Breast epithelium (tissue), 4 donors: ENCODE measurements at regions not wholly inside any gene's neighbourhood (a gene's known extent, or its start where the extent isn't known, plus 50 kb on each side); places are given as distances from the start of the nearest gene placed in this dataset.

Experiments used
- DNase-seq, 2 donors: peaks; one replicate each; pipeline ENCODE4 v3.0.0-alpha.2; 2019; ENCODE audit warnings: low spot score in 2 of 2
- H3K27ac ChIP-seq, 2 donors: fragments of 200-600 bp; sonication (generic) in 1 of 2; one replicate each; pipeline ENCODE4 v1.5.1; 2016 to 2019; ENCODE audit warnings: mild to moderate bottlenecking in 1 of 2
- H3K27me3 ChIP-seq, 2 donors: fragments of 200-600 bp; sonication (generic) in 1 of 2; one replicate each; pipeline versions ENCODE4 v1.5.1 to v1.6.0; 2017 to 2019; ENCODE audit warnings: control low read depth in 1 of 2, mild to moderate bottlenecking in 1 of 2
- H3K36me3 ChIP-seq: fragments of 200-600 bp; one replicate; pipeline ENCODE4 v1.5.1; 2019
- H3K4me1 ChIP-seq, 2 donors: fragments of 200-600 bp; sonication (generic); one replicate each; pipeline ENCODE4 v1.5.1; 2016 to 2019; ENCODE audit warnings: control low read depth in 1 of 2
- H3K4me3 ChIP-seq, 3 donors: fragments of 200-600 bp; sonication (generic); 1 replicate in 2 of 3; 2 replicates in 1 of 3; pipeline ENCODE4 v1.5.1; 2016 to 2019; ENCODE audit warnings: mild to moderate bottlenecking in 3 of 3, moderate library complexity in 2 of 3
- H3K9me3 ChIP-seq, 2 donors: fragments of 200-600 bp; sonication (generic) in 1 of 2; one replicate each; pipeline ENCODE4 v1.5.1; 2016 to 2019; ENCODE audit warnings: control low read depth in 1 of 2
- POLR2A ChIP-seq: fragments of 450-650 bp; IDR thresholded peaks from one replicate; pipeline ENCODE4 v1.6.1; 2016; ENCODE audit warnings: antibody characterized with exemption, mild to moderate bottlenecking, moderate library complexity
- POLR2AphosphoS5 ChIP-seq, 3 donors: sonication (generic); formaldehyde crosslinking; IDR thresholded peaks; one replicate each; pipeline ENCODE4 v1.6.1; 2017; ENCODE audit warnings: antibody characterized with exemption in 3 of 3
- intact Hi-C: fragments of 100-400 bp; cut with DNase I; formaldehyde crosslinking; loops from one replicate; pipeline ENCODE4 v1.15.1; 2023; ENCODE audit warnings: low total_unique reads
- TF ChIP-seq, protein P1 (sequence below), 3 donors: fragments of 450-650 bp; IDR thresholded peaks; one replicate each; pipeline ENCODE4 v1.5.1; 2016 to 2017; ENCODE audit warnings: antibody characterized with exemption in 3 of 3, mild to moderate bottlenecking in 3 of 3, moderate library complexity in 3 of 3

DNA sequence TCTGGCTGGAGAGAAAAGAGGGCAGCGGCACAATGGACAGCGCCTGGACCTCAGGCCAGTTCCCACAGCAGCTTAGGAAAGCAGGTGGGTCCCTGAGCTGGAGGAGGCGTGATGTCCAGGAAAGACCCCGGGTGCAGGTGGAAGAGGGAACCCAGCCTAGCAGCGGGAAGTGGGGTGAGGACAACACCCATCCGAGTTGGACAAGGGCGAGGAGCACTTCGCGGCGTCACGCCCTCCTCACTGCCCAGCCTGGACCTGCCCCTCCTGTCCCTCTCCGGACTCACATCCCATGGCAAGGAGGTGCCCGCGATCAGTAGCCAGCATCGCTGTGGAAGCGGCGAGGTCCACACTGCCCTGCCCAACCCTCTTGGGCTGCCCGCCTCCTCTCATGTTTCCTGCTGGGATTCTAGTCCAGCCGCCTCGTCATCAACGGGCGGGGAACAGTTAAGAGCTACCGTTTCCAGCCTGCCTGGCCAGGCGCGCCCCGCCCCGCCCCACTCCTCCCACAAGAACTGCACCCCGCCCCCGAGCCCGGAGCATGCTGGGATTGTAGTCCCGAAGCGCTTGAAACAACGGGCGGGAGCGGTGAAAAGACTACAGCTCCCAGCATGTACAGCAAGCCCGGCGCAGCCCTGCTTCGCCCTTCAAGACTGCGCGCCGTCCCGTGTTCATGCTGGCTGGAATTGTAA is 930.6 kb upstream of the ZNF722 start:
- intact Hi-C loops = no loop called here
- TF ChIP-seq POLR2A (no peak), POLR2AphosphoS5 (IDR thresholded peaks at IDR 0.05) (no peak)
- TF ChIP-seq, protein P1, sequence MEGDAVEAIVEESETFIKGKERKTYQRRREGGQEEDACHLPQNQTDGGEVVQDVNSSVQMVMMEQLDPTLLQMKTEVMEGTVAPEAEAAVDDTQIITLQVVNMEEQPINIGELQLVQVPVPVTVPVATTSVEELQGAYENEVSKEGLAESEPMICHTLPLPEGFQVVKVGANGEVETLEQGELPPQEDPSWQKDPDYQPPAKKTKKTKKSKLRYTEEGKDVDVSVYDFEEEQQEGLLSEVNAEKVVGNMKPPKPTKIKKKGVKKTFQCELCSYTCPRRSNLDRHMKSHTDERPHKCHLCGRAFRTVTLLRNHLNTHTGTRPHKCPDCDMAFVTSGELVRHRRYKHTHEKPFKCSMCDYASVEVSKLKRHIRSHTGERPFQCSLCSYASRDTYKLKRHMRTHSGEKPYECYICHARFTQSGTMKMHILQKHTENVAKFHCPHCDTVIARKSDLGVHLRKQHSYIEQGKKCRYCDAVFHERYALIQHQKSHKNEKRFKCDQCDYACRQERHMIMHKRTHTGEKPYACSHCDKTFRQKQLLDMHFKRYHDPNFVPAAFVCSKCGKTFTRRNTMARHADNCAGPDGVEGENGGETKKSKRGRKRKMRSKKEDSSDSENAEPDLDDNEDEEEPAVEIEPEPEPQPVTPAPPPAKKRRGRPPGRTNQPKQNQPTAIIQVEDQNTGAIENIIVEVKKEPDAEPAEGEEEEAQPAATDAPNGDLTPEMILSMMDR (IDR thresholded peaks at IDR 0.05) = no peak
- peaks cover 11 to 48% of the 10 kb centered on the region in 2 donors for H3K9me3 ChIP-seq
- no peaks in the 10 kb centered on the region for H3K36me3 ChIP-seq
- H3K4me3 ChIP-seq = no peak overlapping the region
- no peaks in the 10 kb centered on the region for H3K4me1 ChIP-seq
- H3K27ac ChIP-seq = no peak overlapping the region
- H3K27me3 ChIP-seq = no peaks in the 10 kb centered on the region
- DNase-seq = no peak

DNA sequence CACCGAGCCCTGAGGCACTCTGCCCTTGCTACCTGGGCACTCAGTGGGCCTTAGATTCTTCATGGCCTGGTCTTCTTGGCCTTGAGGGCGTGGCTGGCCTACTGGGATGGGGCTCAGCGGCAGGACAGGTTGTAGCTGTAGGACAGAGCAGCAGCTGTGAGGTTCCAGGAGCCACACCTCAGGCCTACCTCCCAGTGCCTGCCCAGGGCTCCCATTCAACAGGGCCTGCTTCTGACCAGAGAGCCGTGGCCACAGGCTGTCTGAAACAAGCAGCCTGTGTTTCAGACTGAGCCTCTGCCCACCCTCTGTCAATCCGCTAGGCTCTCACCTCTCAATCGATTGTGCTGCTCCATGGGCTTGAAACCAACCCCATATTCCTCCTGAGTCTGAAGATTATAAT is 928.0 kb upstream of the ZNF722 start:
- H3K9me3 ChIP-seq = peaks cover 11 to 61% of the 10 kb centered on the region in 2 donors
- intact Hi-C loops = no loop called here
- no peak overlapping the region for H3K4me3 ChIP-seq
- no peaks in the 10 kb centered on the region for H3K36me3 ChIP-seq
- TF ChIP-seq, protein P1 (IDR thresholded peaks at IDR 0.05) = no peak
- TF ChIP-seq POLR2A (no peak), POLR2AphosphoS5 (IDR thresholded peaks at IDR 0.05) (no peak)
- no peak for DNase-seq
- H3K27me3 ChIP-seq = no peaks in the 10 kb centered on the region
- H3K27ac ChIP-seq = no peak overlapping the region
- no peaks in the 10 kb centered on the region for H3K4me1 ChIP-seq

DNA sequence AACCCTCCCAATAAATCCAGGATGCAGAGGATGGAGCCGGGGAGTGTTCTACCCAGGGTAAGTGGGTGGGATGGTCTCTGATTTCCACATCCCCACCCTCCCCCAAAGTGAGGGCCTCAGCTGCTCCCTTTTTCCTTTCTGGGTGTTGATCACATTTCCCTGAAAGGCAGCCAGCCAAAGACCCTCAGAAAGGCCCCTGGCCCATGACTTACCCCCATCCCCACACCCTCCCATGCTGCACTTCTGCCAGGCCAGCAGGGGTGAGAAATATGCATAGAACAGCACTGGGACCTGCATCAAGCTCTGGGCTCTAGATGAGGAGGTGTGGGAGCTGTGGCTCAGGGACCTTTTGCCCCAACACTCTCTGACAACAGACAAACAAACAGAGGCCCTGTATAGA is 927.3 kb upstream of the ZNF722 start:
- Histone ChIP-seq H3K27ac (no peak overlapping the region), H3K36me3 (no peaks in the 10 kb centered on the region), H3K4me1 (no peaks in the 10 kb centered on the region), H3K9me3 (peaks cover 11 to 68% of the 10 kb centered on the region in 2 donors), H3K27me3 (no peaks in the 10 kb centered on the region), H3K4me3 (no peak overlapping the region)
- no peak for DNase-seq
- intact Hi-C loops = no loop called here
- TF ChIP-seq POLR2AphosphoS5 (IDR thresholded peaks at IDR 0.05) (no peak), POLR2A (no peak)
- TF ChIP-seq, protein P1 (IDR thresholded peaks at IDR 0.05) = no peak

DNA sequence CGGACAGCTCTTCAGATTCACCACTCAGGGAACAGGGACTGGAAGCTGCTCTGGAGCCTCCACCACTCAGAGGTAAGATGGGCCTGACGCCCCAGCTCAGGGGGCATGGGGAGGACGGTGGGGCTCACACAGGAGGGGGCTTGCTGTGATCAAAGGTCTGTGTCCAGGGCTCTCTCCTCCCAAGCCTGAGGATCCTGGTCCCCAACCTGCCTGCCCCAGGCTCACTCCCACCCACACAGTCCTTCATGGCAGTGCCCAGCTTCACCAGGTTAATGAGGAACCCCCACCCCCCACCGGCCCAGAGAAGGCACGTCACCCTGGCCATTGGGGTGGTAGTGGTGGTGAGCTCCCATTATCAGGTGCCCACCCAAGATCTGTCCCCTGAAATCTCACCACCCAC is 926.7 kb upstream of the ZNF722 start:
- no peak for DNase-seq
- intact Hi-C loops = no loop called here
- no peaks in the 10 kb centered on the region for H3K4me1 ChIP-seq
- no peak overlapping the region for H3K27ac ChIP-seq
- TF ChIP-seq, protein P1 (IDR thresholded peaks at IDR 0.05) = no peak
- no peak for TF ChIP-seq POLR2A
- TF ChIP-seq POLR2AphosphoS5 (IDR thresholded peaks at IDR 0.05) = no peak
- H3K4me3 ChIP-seq = no peak overlapping the region
- no peaks in the 10 kb centered on the region for H3K36me3 ChIP-seq
- peaks cover 11 to 73% of the 10 kb centered on the region in 2 donors for H3K9me3 ChIP-seq
- H3K27me3 ChIP-seq = no peaks in the 10 kb centered on the region

DNA sequence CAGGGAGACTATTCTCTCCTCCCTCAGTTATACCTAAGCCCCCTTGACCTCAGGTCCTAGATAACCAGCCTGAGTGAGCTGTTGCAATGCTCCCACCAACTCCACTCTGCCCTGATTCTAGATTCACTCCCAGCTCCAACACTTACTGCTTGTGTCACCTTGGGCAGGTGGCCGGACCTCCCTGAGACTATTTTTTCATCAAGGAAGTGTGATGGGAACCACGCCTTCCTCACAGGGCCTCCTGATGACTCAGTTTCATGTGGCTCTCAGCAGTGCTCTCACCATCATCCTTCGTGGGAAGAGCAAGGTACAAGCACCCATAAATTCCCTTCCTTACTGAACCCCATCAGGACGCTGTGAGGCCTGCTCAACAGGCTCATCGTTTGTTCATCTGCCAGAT is 925.8 kb upstream of the ZNF722 start:
- Histone ChIP-seq H3K4me1 (no peaks in the 10 kb centered on the region), H3K4me3 (no peak overlapping the region), H3K27ac (no peak overlapping the region), H3K9me3 (peaks cover 8 to 73% of the 10 kb centered on the region in 2 donors), H3K27me3 (no peaks in the 10 kb centered on the region), H3K36me3 (no peaks in the 10 kb centered on the region)
- no peak for DNase-seq
- TF ChIP-seq POLR2AphosphoS5 (IDR thresholded peaks at IDR 0.05) (no peak), POLR2A (no peak)
- TF ChIP-seq, protein P1 (IDR thresholded peaks at IDR 0.05) = no peak
- intact Hi-C loops = no loop called here
